Chondrocyte (in vitro differentiated cells): ENCODE measurements at regions not wholly inside any gene's neighbourhood (a gene's known extent, or its start where the extent isn't known, plus 50 kb on each side); places are given as distances from the start of the nearest gene placed in this dataset.

Source experiments
- DNase-seq: peaks from one replicate; pipeline ENCODE4 v3.0.0; 2021; ENCODE audit warnings: mixed read lengths, low spot score
- H3K27ac Mint-ChIP-seq: one replicate; pipeline ENCODE4 v1.8.0; 2021; ENCODE audit warnings: mild to moderate bottlenecking, moderate library complexity, mixed read lengths; ENCODE audit not compliant: unreplicated experiment
- H3K27me3 Mint-ChIP-seq: 2 replicates; pipeline ENCODE4 v1.8.0; 2021; ENCODE audit warnings: low read depth, mixed read lengths
- H3K36me3 Mint-ChIP-seq: 2 replicates; pipeline ENCODE4 v1.8.0; 2021; ENCODE audit warnings: low read depth, mixed read lengths
- H3K4me1 Mint-ChIP-seq: 2 replicates; pipeline ENCODE4 v1.8.0; 2021; ENCODE audit warnings: low read depth, mild to moderate bottlenecking, mixed read lengths
- H3K4me3 Mint-ChIP-seq: one replicate; pipeline ENCODE4 v1.8.0; 2021; ENCODE audit warnings: mild to moderate bottlenecking, moderate library complexity, mixed read lengths; ENCODE audit not compliant: unreplicated experiment
- H3K9me3 Mint-ChIP-seq: 2 replicates; pipeline ENCODE4 v1.8.0; 2021; ENCODE audit warnings: low read depth, mixed read lengths
- TF ChIP-seq, protein P1 (sequence below): fragments of 200-600 bp; sonication (generic); IDR thresholded peaks from 2 replicates; pipeline ENCODE4 v1.5.0; 2021; ENCODE audit warnings: antibody characterized with exemption, mild to moderate bottlenecking, moderate library complexity

DNA sequence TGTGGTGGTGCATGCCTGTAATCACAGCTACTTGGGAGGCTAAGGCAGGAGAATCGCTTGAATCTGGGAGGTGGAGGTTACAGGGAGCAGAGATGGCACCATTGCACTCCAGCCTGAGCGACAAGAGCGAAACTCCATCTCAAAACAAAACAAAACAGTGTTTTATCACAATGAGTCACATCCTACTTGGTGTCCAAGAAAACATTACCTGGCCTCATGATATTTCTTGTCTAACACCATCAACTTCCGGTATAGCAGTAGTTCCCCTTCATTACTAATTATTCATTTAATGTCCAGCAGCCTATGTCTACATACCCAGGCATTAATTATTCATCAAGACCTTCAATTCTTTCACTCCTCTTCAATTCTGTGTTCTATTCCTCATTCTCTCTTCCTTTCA is 115.5 kb downstream of the CCDC59 start:
- H3K27ac Mint-ChIP-seq, result no peak overlapping the region
- no peak for DNase-seq
- peaks cover 2% of the 10 kb centered on the region for H3K27me3 Mint-ChIP-seq
- H3K4me3 Mint-ChIP-seq, result no peak overlapping the region
- peaks cover 4% of the 10 kb centered on the region for H3K9me3 Mint-ChIP-seq
- TF ChIP-seq, protein P1, sequence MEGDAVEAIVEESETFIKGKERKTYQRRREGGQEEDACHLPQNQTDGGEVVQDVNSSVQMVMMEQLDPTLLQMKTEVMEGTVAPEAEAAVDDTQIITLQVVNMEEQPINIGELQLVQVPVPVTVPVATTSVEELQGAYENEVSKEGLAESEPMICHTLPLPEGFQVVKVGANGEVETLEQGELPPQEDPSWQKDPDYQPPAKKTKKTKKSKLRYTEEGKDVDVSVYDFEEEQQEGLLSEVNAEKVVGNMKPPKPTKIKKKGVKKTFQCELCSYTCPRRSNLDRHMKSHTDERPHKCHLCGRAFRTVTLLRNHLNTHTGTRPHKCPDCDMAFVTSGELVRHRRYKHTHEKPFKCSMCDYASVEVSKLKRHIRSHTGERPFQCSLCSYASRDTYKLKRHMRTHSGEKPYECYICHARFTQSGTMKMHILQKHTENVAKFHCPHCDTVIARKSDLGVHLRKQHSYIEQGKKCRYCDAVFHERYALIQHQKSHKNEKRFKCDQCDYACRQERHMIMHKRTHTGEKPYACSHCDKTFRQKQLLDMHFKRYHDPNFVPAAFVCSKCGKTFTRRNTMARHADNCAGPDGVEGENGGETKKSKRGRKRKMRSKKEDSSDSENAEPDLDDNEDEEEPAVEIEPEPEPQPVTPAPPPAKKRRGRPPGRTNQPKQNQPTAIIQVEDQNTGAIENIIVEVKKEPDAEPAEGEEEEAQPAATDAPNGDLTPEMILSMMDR, result no peak
- no peaks in the 10 kb centered on the region for H3K4me1 Mint-ChIP-seq
- no peaks in the 10 kb centered on the region for H3K36me3 Mint-ChIP-seq

DNA sequence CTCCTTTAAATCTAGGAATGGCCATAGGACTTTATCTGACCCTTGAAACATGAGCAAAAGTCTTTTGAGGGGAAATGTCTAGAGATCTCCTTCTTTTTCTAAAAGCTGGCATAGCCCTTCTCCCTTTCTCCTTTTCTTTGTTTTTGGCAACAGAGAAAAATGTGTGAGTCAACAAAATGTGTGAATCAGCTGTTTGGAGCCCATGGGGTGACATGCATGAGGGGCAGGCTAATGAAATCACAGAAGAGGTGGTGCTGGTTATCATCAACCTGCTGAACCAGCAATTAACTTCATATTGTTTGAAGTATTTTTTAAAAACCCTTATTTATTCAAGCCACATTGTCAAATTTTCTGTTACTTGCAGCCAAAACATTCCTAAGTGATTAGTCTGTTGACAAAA is 132.3 kb downstream of the CCDC59 start:
- no peaks in the 10 kb centered on the region for H3K4me1 Mint-ChIP-seq
- TF ChIP-seq, protein P1, result no peak
- no peak for DNase-seq

DNA sequence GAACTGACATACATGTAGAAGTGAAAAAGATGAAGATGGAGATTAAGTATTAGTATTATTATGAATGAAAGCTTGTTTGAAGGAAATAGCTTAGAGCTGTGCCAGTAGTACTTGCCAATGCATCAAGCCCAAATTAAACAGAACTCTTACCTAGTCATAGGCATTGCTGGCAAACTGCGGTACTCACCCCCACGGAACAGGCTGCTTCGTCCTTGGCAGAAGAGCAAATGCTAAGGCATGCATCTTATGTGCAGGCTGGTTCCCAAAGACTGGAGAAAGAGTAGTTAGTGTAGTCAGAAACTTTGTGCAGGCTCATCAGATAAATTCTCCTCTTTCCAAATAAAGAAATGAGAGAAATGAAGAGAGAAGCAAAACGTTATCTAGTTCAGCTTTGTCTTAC is 134.8 kb downstream of the CCDC59 start:
- DNase-seq, result no peak
- Mint-ChIP-seq H3K27ac (no peak overlapping the region), H3K27me3 (peaks cover 2% of the 10 kb centered on the region), H3K4me1 (no peaks in the 10 kb centered on the region), H3K4me3 (no peak overlapping the region), H3K36me3 (no peaks in the 10 kb centered on the region), H3K9me3 (peaks cover 6% of the 10 kb centered on the region)
- TF ChIP-seq, protein P1, result no peak

More for the DNA sequence above, 132.3 kb downstream of the CCDC59 start:
- Mint-ChIP-seq H3K27ac (no peak overlapping the region), H3K27me3 (peaks cover 2% of the 10 kb centered on the region), H3K4me3 (no peak overlapping the region), H3K36me3 (no peaks in the 10 kb centered on the region), H3K9me3 (peaks cover 6% of the 10 kb centered on the region)

DNA sequence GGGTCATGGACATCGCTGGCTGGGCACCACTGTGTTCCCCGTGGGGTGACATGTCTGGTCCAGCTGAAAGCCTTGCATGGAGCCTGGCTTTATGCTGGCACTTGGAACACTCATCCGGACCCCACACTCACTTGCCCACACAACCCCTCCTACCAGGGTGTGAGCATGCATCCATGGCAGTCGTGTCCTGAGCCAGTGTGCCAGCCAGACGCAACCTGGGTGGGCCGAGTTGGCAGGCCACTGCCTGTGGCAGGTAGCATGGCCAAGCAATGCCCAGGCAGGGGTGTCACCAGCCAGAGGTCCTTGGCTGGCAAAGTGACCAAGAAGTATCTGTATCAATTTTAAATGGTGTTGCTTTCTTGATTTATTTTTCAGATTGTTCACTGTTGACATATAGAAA is 141.7 kb downstream of the CCDC59 start:
- Mint-ChIP-seq H3K4me1 (no peaks in the 10 kb centered on the region), H3K36me3 (no peaks in the 10 kb centered on the region), H3K27ac (no peak overlapping the region), H3K9me3 (peaks cover 5% of the 10 kb centered on the region), H3K27me3 (no peaks in the 10 kb centered on the region), H3K4me3 (no peak overlapping the region)
- TF ChIP-seq, protein P1, result no peak
- DNase-seq, result no peak

DNA sequence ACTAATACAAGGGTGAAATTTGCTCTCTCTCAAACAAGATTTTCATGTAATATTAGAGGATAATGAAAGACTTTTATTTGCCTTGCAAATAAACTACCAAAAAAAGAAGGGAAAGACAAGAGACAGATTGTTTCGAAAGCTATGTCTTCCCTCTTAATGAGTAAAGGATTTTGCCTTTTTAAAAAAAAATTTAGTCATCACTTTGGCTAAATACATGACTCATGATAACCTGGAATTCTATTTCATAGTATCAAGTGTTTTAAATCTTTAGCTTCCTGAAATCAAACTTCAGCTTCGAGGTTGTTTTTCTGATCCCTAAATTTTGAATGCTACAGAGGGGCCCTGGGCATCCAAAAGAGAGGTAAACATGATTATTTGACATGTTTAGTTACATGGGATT is 144.4 kb downstream of the CCDC59 start:
- no peak for DNase-seq
- TF ChIP-seq, protein P1, result no peak

More for the DNA sequence above, 144.4 kb downstream of the CCDC59 start:
- no peak overlapping the region for H3K27ac Mint-ChIP-seq
- H3K36me3 Mint-ChIP-seq, result no peaks in the 10 kb centered on the region
- H3K4me1 Mint-ChIP-seq, result no peaks in the 10 kb centered on the region
- H3K9me3 Mint-ChIP-seq, result peaks cover 11% of the 10 kb centered on the region
- no peak overlapping the region for H3K4me3 Mint-ChIP-seq
- H3K27me3 Mint-ChIP-seq, result no peaks in the 10 kb centered on the region
